ENCODE measurements at regions not wholly inside any gene's neighbourhood (a gene's known extent, or its start where the extent isn't known, plus 50 kb on each side); places are given as distances from the start of the nearest gene placed in this dataset.

DNA sequence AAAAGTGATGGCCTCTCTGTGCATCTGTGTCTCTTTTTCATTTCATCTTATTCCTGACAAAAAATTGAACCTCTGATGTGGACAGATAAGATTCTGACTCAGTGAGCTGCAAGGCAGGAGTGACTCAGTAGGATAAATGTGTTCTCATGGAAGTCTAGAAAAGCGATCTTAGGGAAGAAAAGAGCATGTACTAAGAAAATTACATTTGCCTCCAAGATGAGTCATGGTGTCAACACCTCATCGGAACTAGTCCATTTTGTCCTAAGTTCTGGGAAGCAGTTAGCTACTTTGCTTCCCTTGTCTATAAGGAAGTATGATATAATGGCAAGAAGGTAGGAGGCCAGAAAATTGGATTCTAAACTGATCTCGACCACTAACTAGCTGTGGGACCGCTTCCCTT is 83.5 kb upstream of the AFF2 start:
- no peak for TF ChIP-seq POLR2A (IDR thresholded peaks at IDR 0.05; ENCODE audit: extremely low read depth, insufficient read length)
- TF ChIP-seq, protein P1, sequence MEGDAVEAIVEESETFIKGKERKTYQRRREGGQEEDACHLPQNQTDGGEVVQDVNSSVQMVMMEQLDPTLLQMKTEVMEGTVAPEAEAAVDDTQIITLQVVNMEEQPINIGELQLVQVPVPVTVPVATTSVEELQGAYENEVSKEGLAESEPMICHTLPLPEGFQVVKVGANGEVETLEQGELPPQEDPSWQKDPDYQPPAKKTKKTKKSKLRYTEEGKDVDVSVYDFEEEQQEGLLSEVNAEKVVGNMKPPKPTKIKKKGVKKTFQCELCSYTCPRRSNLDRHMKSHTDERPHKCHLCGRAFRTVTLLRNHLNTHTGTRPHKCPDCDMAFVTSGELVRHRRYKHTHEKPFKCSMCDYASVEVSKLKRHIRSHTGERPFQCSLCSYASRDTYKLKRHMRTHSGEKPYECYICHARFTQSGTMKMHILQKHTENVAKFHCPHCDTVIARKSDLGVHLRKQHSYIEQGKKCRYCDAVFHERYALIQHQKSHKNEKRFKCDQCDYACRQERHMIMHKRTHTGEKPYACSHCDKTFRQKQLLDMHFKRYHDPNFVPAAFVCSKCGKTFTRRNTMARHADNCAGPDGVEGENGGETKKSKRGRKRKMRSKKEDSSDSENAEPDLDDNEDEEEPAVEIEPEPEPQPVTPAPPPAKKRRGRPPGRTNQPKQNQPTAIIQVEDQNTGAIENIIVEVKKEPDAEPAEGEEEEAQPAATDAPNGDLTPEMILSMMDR (IDR thresholded peaks at IDR 0.05; ENCODE audit: low read depth, low read length) = no peak
- no peak for TF ChIP-seq MYC (IDR thresholded peaks at IDR 0.05; ENCODE audit: low read depth, low read length)
- TF ChIP-seq, protein P2, sequence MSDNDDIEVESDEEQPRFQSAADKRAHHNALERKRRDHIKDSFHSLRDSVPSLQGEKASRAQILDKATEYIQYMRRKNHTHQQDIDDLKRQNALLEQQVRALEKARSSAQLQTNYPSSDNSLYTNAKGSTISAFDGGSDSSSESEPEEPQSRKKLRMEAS (IDR thresholded peaks at IDR 0.05; ENCODE audit: low read depth, low read length) = no peak

Data from NB4 (cell line).